ENCODE measurements at regions not wholly inside any gene's neighbourhood (a gene's known extent, or its start where the extent isn't known, plus 50 kb on each side); places are given as distances from the start of the nearest gene placed in this dataset.

DNA sequence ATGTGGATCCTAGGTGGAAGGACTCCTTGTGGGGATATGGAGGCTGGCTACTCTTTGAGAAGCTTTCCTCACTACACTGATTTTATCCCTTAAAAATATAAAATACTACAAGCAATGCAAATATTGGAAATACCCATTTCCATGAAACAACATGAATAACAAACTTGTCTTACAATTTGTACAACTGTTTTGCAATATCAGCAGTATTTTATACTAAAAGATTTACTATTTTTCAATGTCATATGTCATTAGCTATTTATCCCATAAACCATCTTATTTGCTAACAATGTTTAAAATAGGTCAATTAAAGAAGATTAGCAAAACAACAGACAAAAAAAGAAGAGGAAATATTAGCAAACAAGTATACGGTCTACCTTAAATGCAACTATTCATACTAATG, 1674.1 kb downstream of the PCDH7 start:
- Mint-ChIP-seq H3K27me3 (ENCODE audit: low read depth in 3 of 3) (no peaks in the 10 kb centered on the region), H3K27ac (no peak overlapping the region), H3K4me1 (no peaks in the 10 kb centered on the region), H3K36me3 (no peaks in the 10 kb centered on the region), H3K9me3 (no peaks in the 10 kb centered on the region), H3K4me3 (no peak overlapping the region)
- Histone ChIP-seq H3K36me3 (replicated peaks in 1 of 2; ENCODE audit: control insufficient read depth in 1 of 2, insufficient read depth in 2 of 2, low read length in 2 of 2) (no peaks in the 10 kb centered on the region), H4K20me1 (ENCODE audit: insufficient read depth, low read length) (no peaks in the 10 kb centered on the region), H3K4me2 (replicated peaks; ENCODE audit: extremely low read depth, low read length, poor library complexity, severe bottlenecking) (no peak overlapping the region), H3K4me3 (replicated peaks in 1 of 3; ENCODE audit: low read depth in 2 of 3, low read length in 3 of 3) (no peak overlapping the region), H2AFZ (ENCODE audit: insufficient read depth, low read depth, low read length, poor library complexity, severe bottlenecking) (no peak overlapping the region), H3K27ac (ENCODE audit: low read depth in 1 of 2, low read length in 2 of 2) (no peak overlapping the region), H3K27me3 (ENCODE audit: control insufficient read depth in 2 of 2, insufficient read depth in 2 of 2, low read length in 2 of 2) (no peaks in the 10 kb centered on the region), H3K4me1 (ENCODE audit: control insufficient read depth in 1 of 2, insufficient read depth in 2 of 2, low read length in 2 of 2) (no peaks in the 10 kb centered on the region), H3K9me3 (replicated peaks in 1 of 2; ENCODE audit: control insufficient read depth in 1 of 2, insufficient read depth in 1 of 2, low read length in 2 of 2) (no peaks in the 10 kb centered on the region), H3K9ac (ENCODE audit: insufficient read depth, low read length, poor library complexity, severe bottlenecking) (no peak overlapping the region), H3K79me2 (ENCODE audit: insufficient read depth, low read length) (no peaks in the 10 kb centered on the region)
- TF ChIP-seq, protein P1, sequence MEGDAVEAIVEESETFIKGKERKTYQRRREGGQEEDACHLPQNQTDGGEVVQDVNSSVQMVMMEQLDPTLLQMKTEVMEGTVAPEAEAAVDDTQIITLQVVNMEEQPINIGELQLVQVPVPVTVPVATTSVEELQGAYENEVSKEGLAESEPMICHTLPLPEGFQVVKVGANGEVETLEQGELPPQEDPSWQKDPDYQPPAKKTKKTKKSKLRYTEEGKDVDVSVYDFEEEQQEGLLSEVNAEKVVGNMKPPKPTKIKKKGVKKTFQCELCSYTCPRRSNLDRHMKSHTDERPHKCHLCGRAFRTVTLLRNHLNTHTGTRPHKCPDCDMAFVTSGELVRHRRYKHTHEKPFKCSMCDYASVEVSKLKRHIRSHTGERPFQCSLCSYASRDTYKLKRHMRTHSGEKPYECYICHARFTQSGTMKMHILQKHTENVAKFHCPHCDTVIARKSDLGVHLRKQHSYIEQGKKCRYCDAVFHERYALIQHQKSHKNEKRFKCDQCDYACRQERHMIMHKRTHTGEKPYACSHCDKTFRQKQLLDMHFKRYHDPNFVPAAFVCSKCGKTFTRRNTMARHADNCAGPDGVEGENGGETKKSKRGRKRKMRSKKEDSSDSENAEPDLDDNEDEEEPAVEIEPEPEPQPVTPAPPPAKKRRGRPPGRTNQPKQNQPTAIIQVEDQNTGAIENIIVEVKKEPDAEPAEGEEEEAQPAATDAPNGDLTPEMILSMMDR (IDR thresholded peaks at IDR 0.05): no peak
- DNase-seq: no peak
- no CpG with 5 or more reads among the region's 1 CpG for WGBS (ENCODE audit: insufficient coverage)
- intact Hi-C loops (cut with micrococcal nuclease): no loop called here

DNA sequence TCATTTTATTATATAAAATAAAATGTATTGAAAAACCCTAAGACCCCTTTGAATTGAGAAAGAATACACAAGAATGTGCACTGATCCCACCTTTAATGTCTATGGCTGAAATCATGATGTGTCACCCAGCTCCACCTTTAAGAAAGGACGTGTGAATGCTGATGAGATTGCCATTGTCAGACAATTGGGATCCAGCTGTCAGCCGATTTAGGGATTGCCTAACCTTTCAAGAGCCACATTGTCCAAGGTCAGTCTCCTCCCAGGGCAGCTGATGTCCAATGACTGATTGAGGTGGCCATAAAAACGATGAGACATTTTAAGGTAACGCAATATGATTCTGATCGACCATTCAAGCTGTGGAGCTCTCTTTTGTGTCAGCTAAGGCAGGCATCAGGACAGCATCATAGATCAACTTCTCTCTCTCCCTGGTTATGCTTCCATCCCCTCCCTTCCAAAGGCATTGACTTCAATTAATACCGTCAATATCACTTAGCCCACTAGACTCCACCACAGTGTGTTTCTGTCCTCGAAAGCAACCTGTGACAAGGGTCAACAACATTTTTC, 1676.4 kb downstream of the PCDH7 start:
- H3K9me3 Mint-ChIP-seq: no peaks in the 10 kb centered on the region
- H3K9ac ChIP-seq (ENCODE audit: insufficient read depth, low read length, poor library complexity, severe bottlenecking): no peak overlapping the region
- no peaks in the 10 kb centered on the region for H3K9me3 ChIP-seq (replicated peaks in 1 of 2; ENCODE audit: control insufficient read depth in 1 of 2, insufficient read depth in 1 of 2, low read length in 2 of 2)
- H3K4me3 ChIP-seq (replicated peaks in 1 of 3; ENCODE audit: low read depth in 2 of 3, low read length in 3 of 3): no peak overlapping the region
- no peak overlapping the region for H2AFZ ChIP-seq (ENCODE audit: insufficient read depth, low read depth, low read length, poor library complexity, severe bottlenecking)
- no peaks in the 10 kb centered on the region for H3K36me3 ChIP-seq (replicated peaks in 1 of 2; ENCODE audit: control insufficient read depth in 1 of 2, insufficient read depth in 2 of 2, low read length in 2 of 2)
- no peak overlapping the region for H3K27ac Mint-ChIP-seq
- TF ChIP-seq, protein P1 (IDR thresholded peaks at IDR 0.05): no peak
- 73% methylated on average over 6 of the region's 7 CpGs for WGBS (ENCODE audit: insufficient coverage)
- H3K4me2 ChIP-seq (replicated peaks; ENCODE audit: extremely low read depth, low read length, poor library complexity, severe bottlenecking): no peak overlapping the region
- no peaks in the 10 kb centered on the region for H3K4me1 Mint-ChIP-seq
- no peaks in the 10 kb centered on the region for H3K79me2 ChIP-seq (ENCODE audit: insufficient read depth, low read length)
- no peaks in the 10 kb centered on the region for H4K20me1 ChIP-seq (ENCODE audit: insufficient read depth, low read length)
- no peaks in the 10 kb centered on the region for H3K27me3 Mint-ChIP-seq (ENCODE audit: low read depth in 3 of 3)
- H3K4me3 Mint-ChIP-seq: no peak overlapping the region
- DNase-seq: no peak
- H3K27ac ChIP-seq (ENCODE audit: low read depth in 1 of 2, low read length in 2 of 2): no peak overlapping the region
- no peaks in the 10 kb centered on the region for H3K4me1 ChIP-seq (ENCODE audit: control insufficient read depth in 1 of 2, insufficient read depth in 2 of 2, low read length in 2 of 2)
- H3K36me3 Mint-ChIP-seq: no peaks in the 10 kb centered on the region
- H3K27me3 ChIP-seq (ENCODE audit: control insufficient read depth in 2 of 2, insufficient read depth in 2 of 2, low read length in 2 of 2): no peaks in the 10 kb centered on the region
- intact Hi-C loops (cut with micrococcal nuclease): no loop called here
